ENCODE measurements at regions not wholly inside any gene's neighbourhood (a gene's known extent, or its start where the extent isn't known, plus 50 kb on each side); places are given as distances from the start of the nearest gene placed in this dataset.
"Not testable (repeated sequence)": the region's sequence is repeated elsewhere in the genome, so short reads cannot be mapped to it uniquely, and the experiment has no call there.

- no peak overlapping the region for H3K27ac Mint-ChIP-seq
- no peak for DNase-seq
- H3K4me1 Mint-ChIP-seq = no peaks in the 10 kb centered on the region
- peak; percentile 36 for TF ChIP-seq CTCF (IDR thresholded peaks at IDR 0.05)
- no peak overlapping the region for H3K4me3 Mint-ChIP-seq
- H3K27me3 Mint-ChIP-seq (ENCODE audit: low read depth, poor library complexity) = peaks cover 8% of the 10 kb centered on the region
- H3K36me3 Mint-ChIP-seq (ENCODE audit: low read depth) = no peaks in the 10 kb centered on the region
- H3K9me3 Mint-ChIP-seq = no peaks in the 10 kb centered on the region
These were observed 149.0 kb upstream of the FUT9 start for GRCh38 chr6:95866732-95867131.

- Mint-ChIP-seq H3K36me3 (ENCODE audit: low read depth) (no peaks in the 10 kb centered on the region), H3K9me3 (no peaks in the 10 kb centered on the region)
These were observed 148.6 kb upstream of the FUT9 start for GRCh38 chr6:95867205-95867604.

GRCh38 chr6:95877480-95877879, 138.3 kb upstream of the FUT9 start:
- Mint-ChIP-seq H3K4me3 (no peak overlapping the region), H3K9me3 (no peaks in the 10 kb centered on the region), H3K27me3 (ENCODE audit: low read depth, poor library complexity) (no peaks in the 10 kb centered on the region), H3K4me1 (peaks cover 7% of the 10 kb centered on the region), H3K27ac (no peak overlapping the region), H3K36me3 (ENCODE audit: low read depth) (no peaks in the 10 kb centered on the region)
- no peak for DNase-seq
- no peak for TF ChIP-seq CTCF (IDR thresholded peaks at IDR 0.05)

More at GRCh38 chr6:95867205-95867604, 148.6 kb upstream of the FUT9 start:
- Mint-ChIP-seq H3K4me3 (no peak overlapping the region), H3K4me1 (no peaks in the 10 kb centered on the region), H3K27ac (no peak overlapping the region), H3K27me3 (ENCODE audit: low read depth, poor library complexity) (peaks cover 8% of the 10 kb centered on the region)
- no peak for TF ChIP-seq CTCF (IDR thresholded peaks at IDR 0.05)
- no peak for DNase-seq

- Mint-ChIP-seq H3K27ac (no peak overlapping the region), H3K36me3 (ENCODE audit: low read depth) (no peaks in the 10 kb centered on the region), H3K9me3 (no peaks in the 10 kb centered on the region), H3K4me3 (no peak overlapping the region), H3K27me3 (ENCODE audit: low read depth, poor library complexity) (no peaks in the 10 kb centered on the region), H3K4me1 (peaks cover 7% of the 10 kb centered on the region)
- no peak for TF ChIP-seq CTCF (IDR thresholded peaks at IDR 0.05)
- no peak for DNase-seq
These were observed 135.9 kb upstream of the FUT9 start for GRCh38 chr6:95879856-95880255.

- Mint-ChIP-seq H3K27ac (no peak overlapping the region), H3K27me3 (ENCODE audit: low read depth, poor library complexity) (no peaks in the 10 kb centered on the region), H3K36me3 (ENCODE audit: low read depth) (no peaks in the 10 kb centered on the region), H3K4me3 (no peak overlapping the region), H3K4me1 (peaks cover 6% of the 10 kb centered on the region), H3K9me3 (no peaks in the 10 kb centered on the region)
- TF ChIP-seq CTCF (IDR thresholded peaks at IDR 0.05) = no peak
- DNase-seq = no peak
These were observed 133.4 kb upstream of the FUT9 start for GRCh38 chr6:95882371-95882770.

GRCh38 chr6:95888711-95889110, 127.1 kb upstream of the FUT9 start:
- DNase-seq; H3K27me3 Mint-ChIP-seq (ENCODE audit: low read depth, poor library complexity); H3K4me3 Mint-ChIP-seq; H3K27ac Mint-ChIP-seq; H3K4me1 Mint-ChIP-seq; H3K36me3 Mint-ChIP-seq (ENCODE audit: low read depth): not testable (repeated sequence)
- peaks cover 11% of the 10 kb centered on the region for H3K9me3 Mint-ChIP-seq
